Neural crest cell (in vitro differentiated cells): ENCODE measurements at regions not wholly inside any gene's neighbourhood (a gene's known extent, or its start where the extent isn't known, plus 50 kb on each side); places are given as distances from the start of the nearest gene placed in this dataset.

Experiments
- DNase-seq: peaks from one replicate; pipeline ENCODE4 v3.0.0; 2021; ENCODE audit warnings: low read depth, mixed read lengths, low spot score
- H3K27ac Mint-ChIP-seq: one replicate; pipeline ENCODE4 v1.8.0; 2021; ENCODE audit warnings: mild to moderate bottlenecking, mixed read lengths; ENCODE audit not compliant: unreplicated experiment
- H3K27me3 Mint-ChIP-seq: 2 replicates; pipeline ENCODE4 v1.8.0; 2021; ENCODE audit warnings: low read depth, mild to moderate bottlenecking, mixed read lengths
- H3K36me3 Mint-ChIP-seq: 2 replicates; pipeline ENCODE4 v1.8.0; 2021; ENCODE audit warnings: low read depth, mild to moderate bottlenecking, mixed read lengths
- H3K4me1 Mint-ChIP-seq: 2 replicates; pipeline ENCODE4 v1.8.0; 2021; ENCODE audit warnings: mixed read lengths
- H3K4me3 Mint-ChIP-seq: one replicate; pipeline ENCODE4 v1.8.0; 2021; ENCODE audit warnings: mild to moderate bottlenecking, mixed read lengths
- H3K9me3 Mint-ChIP-seq: 2 replicates; pipeline ENCODE4 v1.8.0; 2021; ENCODE audit warnings: mixed read lengths
- CTCF ChIP-seq: fragments of 200-600 bp; sonication (generic); conservative IDR thresholded peaks from 2 replicates; pipeline ENCODE4 v1.5.0; 2021; ENCODE audit warnings: antibody characterized with exemption, mild to moderate bottlenecking

- H3K36me3 Mint-ChIP-seq, result no peaks in the 10 kb centered on the region
- DNase-seq, result no peak
- no peak for TF ChIP-seq CTCF
- no peaks in the 10 kb centered on the region for H3K27me3 Mint-ChIP-seq
- H3K4me3 Mint-ChIP-seq, result no peak overlapping the region
- peaks cover 2% of the 10 kb centered on the region for H3K9me3 Mint-ChIP-seq
- no peak overlapping the region for H3K27ac Mint-ChIP-seq
- H3K4me1 Mint-ChIP-seq, result peaks cover 4% of the 10 kb centered on the region
Observed at GRCh38 chr6:137952247-137952646, 85.2 kb downstream of the TNFAIP3 start.

GRCh38 chr6:137953761-137954160 lies 86.7 kb downstream of the TNFAIP3 start:
- no peak for DNase-seq
- no peaks in the 10 kb centered on the region for H3K27me3 Mint-ChIP-seq
- H3K9me3 Mint-ChIP-seq, result peaks cover 2% of the 10 kb centered on the region
- no peaks in the 10 kb centered on the region for H3K36me3 Mint-ChIP-seq
- H3K4me3 Mint-ChIP-seq, result no peak overlapping the region
- H3K27ac Mint-ChIP-seq, result no peak overlapping the region
- H3K4me1 Mint-ChIP-seq, result peaks cover 4% of the 10 kb centered on the region
- TF ChIP-seq CTCF, result no peak

- no peak overlapping the region for H3K4me3 Mint-ChIP-seq
- no peaks in the 10 kb centered on the region for H3K27me3 Mint-ChIP-seq
- no peak for DNase-seq
- peaks cover 2% of the 10 kb centered on the region for H3K9me3 Mint-ChIP-seq
- peaks cover 4% of the 10 kb centered on the region for H3K4me1 Mint-ChIP-seq
- H3K36me3 Mint-ChIP-seq, result no peaks in the 10 kb centered on the region
- no peak overlapping the region for H3K27ac Mint-ChIP-seq
- no peak for TF ChIP-seq CTCF
Observed at GRCh38 chr6:137954253-137954652, 87.2 kb downstream of the TNFAIP3 start.

GRCh38 chr6:137956098-137956488 lies 89.0 kb downstream of the TNFAIP3 start:
- Mint-ChIP-seq H3K36me3 (no peaks in the 10 kb centered on the region), H3K27me3 (no peaks in the 10 kb centered on the region)
- TF ChIP-seq CTCF, result no peak

GRCh38 chr6:137957471-137957870 lies 90.4 kb downstream of the TNFAIP3 start:
- no peak for TF ChIP-seq CTCF
- no peaks in the 10 kb centered on the region for H3K36me3 Mint-ChIP-seq
- no peak overlapping the region for H3K4me3 Mint-ChIP-seq
- H3K27me3 Mint-ChIP-seq, result no peaks in the 10 kb centered on the region
- H3K9me3 Mint-ChIP-seq, result peaks cover 10% of the 10 kb centered on the region
- DNase-seq, result no peak
- H3K4me1 Mint-ChIP-seq, result no peaks in the 10 kb centered on the region
- no peak overlapping the region for H3K27ac Mint-ChIP-seq

More at GRCh38 chr6:137956098-137956488, 89.0 kb downstream of the TNFAIP3 start:
- Mint-ChIP-seq H3K27ac (no peak overlapping the region), H3K9me3 (peaks cover 6% of the 10 kb centered on the region), H3K4me3 (no peak overlapping the region), H3K4me1 (peaks cover 3% of the 10 kb centered on the region)
- DNase-seq, result no peak
